Activated T-cell treated with anti-CD3 and anti-CD28 coated beads, Interleukin-2, amount 50 U/mL, for 4 hours (primary cell): ENCODE measurements at regions not wholly inside any gene's neighbourhood (a gene's known extent, or its start where the extent isn't known, plus 50 kb on each side); places are given as distances from the start of the nearest gene placed in this dataset.

Source experiments
- ATAC-seq, 2 donors: fragments of 200-7000 bp; cut with Tn5 transposase; one replicate each; pipeline ENCODE4 v1.10.0; 2021
- DNase-seq: peaks from one replicate; pipeline ENCODE4 v3.0.0-alpha.2; 2020
- H3K27me3 Mint-ChIP-seq: one replicate; pipeline ENCODE4 v1.8.0; 2021; ENCODE audit warnings: low read depth, mixed read lengths
- H3K36me3 Mint-ChIP-seq: one replicate; pipeline ENCODE4 v1.8.0; 2022; ENCODE audit warnings: mixed read lengths; ENCODE audit not compliant: insufficient read depth
- H3K4me1 Mint-ChIP-seq: one replicate; pipeline ENCODE4 v1.8.0; 2021; ENCODE audit warnings: low read depth, mixed read lengths
- H3K4me3 Mint-ChIP-seq: one replicate; pipeline ENCODE4 v1.8.0; 2021; ENCODE audit warnings: mild to moderate bottlenecking, moderate library complexity, mixed read lengths
- H3K9me3 Mint-ChIP-seq: one replicate; pipeline ENCODE4 v1.8.0; 2021; ENCODE audit warnings: mixed read lengths

GRCh38 chr15:31264559-31265089, 62.0 kb upstream of the KLF13 start:
- ATAC-seq = no peak

GRCh38 chr15:31265090-31265870, 61.4 kb upstream of the KLF13 start:
- Mint-ChIP-seq H3K27me3 (no peaks in the 10 kb centered on the region), H3K36me3 (no peaks in the 10 kb centered on the region), H3K4me3 (peak overlapping the region; percentile 51), H3K9me3 (no peaks in the 10 kb centered on the region), H3K4me1 (peaks cover 83% of the 10 kb centered on the region)
- ATAC-seq (no peak), DNase-seq (peak; percentile 4)

More at GRCh38 chr15:31264559-31265089, 62.0 kb upstream of the KLF13 start:
- DNase-seq = no peak
- Mint-ChIP-seq H3K36me3 (no peaks in the 10 kb centered on the region), H3K4me1 (peaks cover 80% of the 10 kb centered on the region), H3K4me3 (peak overlapping the region; percentile 13), H3K27me3 (no peaks in the 10 kb centered on the region), H3K9me3 (no peaks in the 10 kb centered on the region)

- H3K4me1 Mint-ChIP-seq = peaks cover 82% of the 10 kb centered on the region
- no peaks in the 10 kb centered on the region for H3K36me3 Mint-ChIP-seq
- ATAC-seq (peak; percentile 80 to 86), DNase-seq (peak; percentile 46)
- H3K4me3 Mint-ChIP-seq = no peak overlapping the region
- H3K27me3 Mint-ChIP-seq = no peaks in the 10 kb centered on the region
- no peaks in the 10 kb centered on the region for H3K9me3 Mint-ChIP-seq
Observed at GRCh38 chr15:31265871-31266711, 60.5 kb upstream of the KLF13 start.

- DNase-seq = no peak
- no peaks in the 10 kb centered on the region for H3K36me3 Mint-ChIP-seq
- ATAC-seq = peak; percentile 16 to 27
- H3K27me3 Mint-ChIP-seq = no peaks in the 10 kb centered on the region
- peaks cover 76% of the 10 kb centered on the region for H3K4me1 Mint-ChIP-seq
- H3K4me3 Mint-ChIP-seq = no peak overlapping the region
- no peaks in the 10 kb centered on the region for H3K9me3 Mint-ChIP-seq
Observed at GRCh38 chr15:31266712-31267111, 59.9 kb upstream of the KLF13 start.

GRCh38 chr15:31267161-31268107, 59.2 kb upstream of the KLF13 start:
- Mint-ChIP-seq H3K27me3 (no peaks in the 10 kb centered on the region), H3K9me3 (no peaks in the 10 kb centered on the region), H3K4me1 (peaks cover 69% of the 10 kb centered on the region), H3K4me3 (no peak overlapping the region), H3K36me3 (no peaks in the 10 kb centered on the region)
- ATAC-seq = no peak
- DNase-seq = peak; percentile 3

- no peak for DNase-seq
- Mint-ChIP-seq H3K36me3 (no peaks in the 10 kb centered on the region), H3K4me3 (no peak overlapping the region), H3K4me1 (peaks cover 62% of the 10 kb centered on the region), H3K9me3 (no peaks in the 10 kb centered on the region), H3K27me3 (no peaks in the 10 kb centered on the region)
- ATAC-seq = no peak
Observed at GRCh38 chr15:31268108-31268501, 58.5 kb upstream of the KLF13 start.

- H3K4me1 Mint-ChIP-seq = peaks cover 54% of the 10 kb centered on the region
- no peaks in the 10 kb centered on the region for H3K27me3 Mint-ChIP-seq
- DNase-seq (no peak), ATAC-seq (no peak)
- H3K4me3 Mint-ChIP-seq = no peak overlapping the region
- H3K9me3 Mint-ChIP-seq = no peaks in the 10 kb centered on the region
- H3K36me3 Mint-ChIP-seq = no peaks in the 10 kb centered on the region
Observed at GRCh38 chr15:31268911-31269784, 57.5 kb upstream of the KLF13 start.

- Mint-ChIP-seq H3K4me3 (no peak overlapping the region), H3K4me1 (peaks cover 52% of the 10 kb centered on the region), H3K36me3 (no peaks in the 10 kb centered on the region), H3K9me3 (no peaks in the 10 kb centered on the region), H3K27me3 (no peaks in the 10 kb centered on the region)
- no peak for ATAC-seq
- peak; percentile 0 for DNase-seq
Observed at GRCh38 chr15:31269816-31270575, 56.6 kb upstream of the KLF13 start.

GRCh38 chr15:31270767-31271166, 55.9 kb upstream of the KLF13 start:
- H3K9me3 Mint-ChIP-seq = no peaks in the 10 kb centered on the region

GRCh38 chr15:31271224-31271635, 55.4 kb upstream of the KLF13 start:
- DNase-seq = peak; percentile 1
- Mint-ChIP-seq H3K4me1 (peaks cover 42% of the 10 kb centered on the region), H3K9me3 (no peaks in the 10 kb centered on the region), H3K36me3 (no peaks in the 10 kb centered on the region), H3K4me3 (no peak overlapping the region), H3K27me3 (no peaks in the 10 kb centered on the region)
- no peak for ATAC-seq

More at GRCh38 chr15:31270767-31271166, 55.9 kb upstream of the KLF13 start:
- H3K4me1 Mint-ChIP-seq = peaks cover 47% of the 10 kb centered on the region
- ATAC-seq (no peak), DNase-seq (peak; percentile 1)
- no peaks in the 10 kb centered on the region for H3K27me3 Mint-ChIP-seq
- no peak overlapping the region for H3K4me3 Mint-ChIP-seq
- no peaks in the 10 kb centered on the region for H3K36me3 Mint-ChIP-seq

- peak; percentile 1 for DNase-seq
- H3K4me1 Mint-ChIP-seq = peaks cover 35% of the 10 kb centered on the region
- no peak overlapping the region for H3K4me3 Mint-ChIP-seq
- H3K36me3 Mint-ChIP-seq = no peaks in the 10 kb centered on the region
- H3K9me3 Mint-ChIP-seq = no peaks in the 10 kb centered on the region
- H3K27me3 Mint-ChIP-seq = no peaks in the 10 kb centered on the region
- no peak for ATAC-seq
Observed at GRCh38 chr15:31271711-31272557, 54.7 kb upstream of the KLF13 start.
